Suprapubic skin (tissue), 4 donors: ENCODE measurements at regions not wholly inside any gene's neighbourhood (a gene's known extent, or its start where the extent isn't known, plus 50 kb on each side); places are given as distances from the start of the nearest gene placed in this dataset.

ENCODE experiments used
- DNase-seq, 2 donors: peaks; one replicate each; pipeline ENCODE4 v3.0.0-alpha.2; 2019; ENCODE audit warnings: low spot score in 2 of 2
- H3K27ac ChIP-seq: fragments of 200-600 bp; sonication (generic); one replicate; pipeline ENCODE4 v1.5.1; 2019
- H3K27me3 ChIP-seq: fragments of 200-600 bp; sonication (generic); one replicate; pipeline ENCODE4 v1.5.1; 2019
- H3K36me3 ChIP-seq: fragments of 200-600 bp; sonication (generic); one replicate; pipeline ENCODE4 v1.5.1; 2019
- H3K4me1 ChIP-seq: fragments of 200-600 bp; sonication (generic); one replicate; pipeline ENCODE4 v1.5.1; 2019
- H3K4me3 ChIP-seq: fragments of 200-600 bp; sonication (generic); one replicate; pipeline ENCODE4 v1.5.1; 2019; ENCODE audit warnings: mild to moderate bottlenecking
- H3K9me3 ChIP-seq: fragments of 200-600 bp; sonication (generic); one replicate; pipeline ENCODE4 v1.5.1; 2019
- EP300 ChIP-seq: sonication (generic); formaldehyde crosslinking; IDR thresholded peaks from one replicate; pipeline ENCODE4 v1.6.1; 2017; ENCODE audit warnings: antibody characterized with exemption
- POLR2A ChIP-seq, 2 donors: fragments of 450-650 bp; IDR thresholded peaks; one replicate each; pipeline ENCODE4 v1.6.1; 2017; ENCODE audit warnings: antibody characterized with exemption in 2 of 2, mild to moderate bottlenecking in 2 of 2, moderate library complexity in 2 of 2
- POLR2AphosphoS5 ChIP-seq, 3 donors: sonication (generic); formaldehyde crosslinking; IDR thresholded peaks; one replicate each; pipeline ENCODE4 v1.6.1; 2017; ENCODE audit warnings: antibody characterized with exemption in 3 of 3
- WGBS: methylation state at CpG from one replicate; pipeline ENCODE4 v1.1.5; 2018; 5-methylcytosine and 5-hydroxymethylcytosine counted together
- TF ChIP-seq, protein P1 (sequence below), 2 donors: fragments of 200-600 bp in 1 of 2; fragments of 450-650 bp in 1 of 2; sonication (generic) in 1 of 2; IDR thresholded peaks; one replicate each; pipeline ENCODE4 v1.5.1; 2016 to 2019; ENCODE audit warnings: antibody characterized with exemption in 2 of 2, mild to moderate bottlenecking in 1 of 2, moderate library complexity in 1 of 2

DNA sequence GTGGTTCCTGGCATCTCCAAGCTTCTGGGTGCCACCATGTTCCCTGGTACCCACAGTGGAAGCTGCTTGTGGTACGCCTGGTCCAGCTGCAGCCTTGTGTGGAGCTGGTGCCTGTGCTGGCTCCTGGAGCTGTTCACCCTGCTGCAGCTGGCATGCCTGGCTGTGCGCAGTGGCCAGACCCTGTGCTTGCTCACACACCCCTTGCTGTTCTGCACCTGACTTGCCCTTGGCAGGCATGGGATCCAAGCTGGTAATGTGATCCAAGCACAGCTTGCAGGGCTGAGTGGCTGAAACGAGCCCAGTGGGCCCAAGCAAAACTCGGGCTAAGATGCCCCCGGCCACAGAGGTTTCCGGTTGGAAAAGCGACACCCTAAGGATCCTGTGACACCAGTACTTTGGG lies 104.7 kb upstream of the CLMP start:
- no peak for DNase-seq
- H3K9me3 ChIP-seq = no peaks in the 10 kb centered on the region
- WGBS = no CpG with 5 or more reads among the region's 7 CpGs
- peaks cover 15% of the 10 kb centered on the region for H3K4me1 ChIP-seq
- H3K27me3 ChIP-seq = peaks cover 8% of the 10 kb centered on the region
- TF ChIP-seq POLR2AphosphoS5 (IDR thresholded peaks at IDR 0.05) (no peak), POLR2A (IDR thresholded peaks at IDR 0.05) (no peak), EP300 (no peak)
- TF ChIP-seq, protein P1, sequence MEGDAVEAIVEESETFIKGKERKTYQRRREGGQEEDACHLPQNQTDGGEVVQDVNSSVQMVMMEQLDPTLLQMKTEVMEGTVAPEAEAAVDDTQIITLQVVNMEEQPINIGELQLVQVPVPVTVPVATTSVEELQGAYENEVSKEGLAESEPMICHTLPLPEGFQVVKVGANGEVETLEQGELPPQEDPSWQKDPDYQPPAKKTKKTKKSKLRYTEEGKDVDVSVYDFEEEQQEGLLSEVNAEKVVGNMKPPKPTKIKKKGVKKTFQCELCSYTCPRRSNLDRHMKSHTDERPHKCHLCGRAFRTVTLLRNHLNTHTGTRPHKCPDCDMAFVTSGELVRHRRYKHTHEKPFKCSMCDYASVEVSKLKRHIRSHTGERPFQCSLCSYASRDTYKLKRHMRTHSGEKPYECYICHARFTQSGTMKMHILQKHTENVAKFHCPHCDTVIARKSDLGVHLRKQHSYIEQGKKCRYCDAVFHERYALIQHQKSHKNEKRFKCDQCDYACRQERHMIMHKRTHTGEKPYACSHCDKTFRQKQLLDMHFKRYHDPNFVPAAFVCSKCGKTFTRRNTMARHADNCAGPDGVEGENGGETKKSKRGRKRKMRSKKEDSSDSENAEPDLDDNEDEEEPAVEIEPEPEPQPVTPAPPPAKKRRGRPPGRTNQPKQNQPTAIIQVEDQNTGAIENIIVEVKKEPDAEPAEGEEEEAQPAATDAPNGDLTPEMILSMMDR (IDR thresholded peaks at IDR 0.05) = no peak
- no peaks in the 10 kb centered on the region for H3K36me3 ChIP-seq
- H3K27ac ChIP-seq = no peak overlapping the region
- no peak overlapping the region for H3K4me3 ChIP-seq

DNA sequence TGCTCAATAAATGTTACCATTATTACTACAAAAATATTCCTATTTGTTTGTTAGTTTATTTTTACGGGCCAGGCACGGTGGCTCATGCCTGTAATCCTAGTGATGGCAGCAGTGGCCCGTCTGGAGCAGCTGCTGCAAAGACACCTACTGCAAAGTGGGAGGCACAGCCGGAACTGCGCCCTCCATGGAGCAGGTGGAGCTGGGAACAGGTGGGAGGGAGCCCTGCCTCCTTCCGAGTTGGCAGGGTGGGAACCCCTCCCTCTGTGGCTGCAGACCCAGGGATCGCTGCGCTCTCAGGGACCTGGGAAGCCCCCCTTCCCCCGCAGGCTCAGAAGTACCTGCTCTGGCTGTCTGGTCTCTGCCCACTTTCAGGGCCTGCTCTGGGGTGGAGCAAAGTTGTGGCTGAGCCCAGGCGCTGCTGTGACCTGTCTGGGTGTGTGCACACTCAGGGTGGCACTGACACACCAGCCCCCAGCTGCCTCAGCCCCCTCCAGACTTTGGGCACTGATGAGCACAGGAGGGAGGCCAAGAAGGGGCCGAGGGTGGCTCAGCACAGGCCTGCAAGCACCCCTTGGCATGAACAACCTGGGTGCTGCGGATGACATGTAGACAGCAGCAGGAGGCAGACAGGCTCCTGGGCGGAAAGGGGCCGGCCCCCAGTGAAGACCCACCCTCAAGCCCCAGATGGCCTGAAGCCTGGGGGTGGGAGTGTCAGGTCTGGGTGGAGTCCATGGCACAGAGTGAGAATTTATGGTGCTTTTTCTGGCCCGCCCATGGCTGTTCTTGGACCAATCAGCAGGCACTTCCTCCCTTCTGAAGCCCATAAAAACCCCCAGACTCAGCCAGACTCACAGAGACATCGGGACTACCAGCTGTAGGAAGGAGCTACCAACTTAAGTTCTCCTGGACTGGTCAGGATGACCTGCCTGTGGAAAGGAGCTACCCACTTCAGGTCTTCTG lies 103.7 kb upstream of the CLMP start:
- Histone ChIP-seq H3K36me3 (no peaks in the 10 kb centered on the region), H3K9me3 (no peaks in the 10 kb centered on the region), H3K27me3 (peaks cover 8% of the 10 kb centered on the region), H3K27ac (no peak overlapping the region), H3K4me3 (no peak overlapping the region), H3K4me1 (peaks cover 15% of the 10 kb centered on the region)
- no peak for DNase-seq
- no peak for TF ChIP-seq EP300
- TF ChIP-seq, protein P1 (IDR thresholded peaks at IDR 0.05) = no peak
- TF ChIP-seq POLR2A (IDR thresholded peaks at IDR 0.05) = no peak
- TF ChIP-seq POLR2AphosphoS5 (IDR thresholded peaks at IDR 0.05) = no peak
- WGBS = 92% methylated on average over 10 of the region's 16 CpGs

DNA sequence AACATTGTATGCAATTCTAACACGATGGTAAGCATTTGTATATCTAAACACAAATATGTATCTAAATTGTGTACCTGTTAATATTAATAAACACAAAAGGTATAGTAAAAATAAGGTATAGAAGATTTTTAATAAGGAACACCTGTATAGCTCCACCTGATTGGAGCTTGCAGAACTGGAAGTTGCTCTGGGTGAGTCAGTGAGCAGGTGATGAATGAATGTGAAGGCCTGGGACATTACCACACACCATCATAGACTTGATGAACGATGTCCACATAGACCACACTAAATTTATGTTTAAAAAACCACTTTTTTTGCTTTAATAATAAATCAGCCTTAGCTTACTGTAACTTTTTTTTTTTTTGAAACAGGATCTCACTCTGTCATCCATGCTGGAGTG lies 97.6 kb upstream of the CLMP start:
- DNase-seq = no peak
- H3K4me3 ChIP-seq = no peak overlapping the region
- H3K27me3 ChIP-seq = peaks cover 9% of the 10 kb centered on the region
- WGBS = 85% methylated on average over 2 of the region's 2 CpGs
- no peaks in the 10 kb centered on the region for H3K4me1 ChIP-seq
- no peaks in the 10 kb centered on the region for H3K9me3 ChIP-seq
- no peak overlapping the region for H3K27ac ChIP-seq
- H3K36me3 ChIP-seq = no peaks in the 10 kb centered on the region
- TF ChIP-seq POLR2AphosphoS5 (IDR thresholded peaks at IDR 0.05) (no peak), POLR2A (IDR thresholded peaks at IDR 0.05) (no peak), EP300 (no peak)
- TF ChIP-seq, protein P1 (IDR thresholded peaks at IDR 0.05) = no peak

DNA sequence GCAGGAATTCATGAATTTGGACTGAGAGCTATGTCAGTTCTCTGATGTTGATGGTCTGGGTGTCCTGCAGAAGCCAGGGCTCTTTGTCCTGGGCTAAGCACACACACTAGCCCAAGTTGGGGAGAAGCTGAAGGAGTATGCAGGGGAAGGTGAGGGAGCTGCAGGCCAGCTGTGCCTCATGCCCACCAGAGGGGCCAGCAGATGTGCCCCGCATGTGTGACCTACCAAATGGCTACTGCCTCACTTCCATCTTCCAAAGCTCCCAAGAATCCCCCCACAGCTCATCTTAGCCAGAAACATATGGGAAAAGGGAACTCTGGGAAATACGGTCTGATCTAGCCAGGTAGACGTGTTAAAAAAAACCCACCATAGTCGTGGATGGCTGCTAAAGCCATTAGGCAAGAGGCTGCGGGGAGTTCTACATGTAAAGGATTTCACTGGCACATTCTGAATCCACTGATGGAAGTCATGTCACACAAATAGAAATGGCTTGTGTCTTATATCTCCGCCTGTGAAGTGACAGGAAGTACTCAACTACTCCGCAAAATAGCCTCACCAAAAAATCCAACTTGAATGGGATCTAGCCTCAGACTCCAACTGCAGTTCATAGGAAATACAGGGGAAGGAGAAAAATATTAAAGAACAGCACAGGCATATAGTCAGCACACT lies 96.3 kb upstream of the CLMP start:
- Histone ChIP-seq H3K9me3 (no peaks in the 10 kb centered on the region), H3K27ac (no peak overlapping the region), H3K27me3 (peaks cover 5% of the 10 kb centered on the region), H3K4me3 (no peak overlapping the region), H3K4me1 (no peaks in the 10 kb centered on the region), H3K36me3 (no peaks in the 10 kb centered on the region)
- 84% methylated on average over 7 of the region's 7 CpGs for WGBS
- DNase-seq = no peak
- TF ChIP-seq POLR2A (IDR thresholded peaks at IDR 0.05) (no peak), POLR2AphosphoS5 (IDR thresholded peaks at IDR 0.05) (no peak), EP300 (no peak)
- TF ChIP-seq, protein P1 (IDR thresholded peaks at IDR 0.05) = no peak

DNA sequence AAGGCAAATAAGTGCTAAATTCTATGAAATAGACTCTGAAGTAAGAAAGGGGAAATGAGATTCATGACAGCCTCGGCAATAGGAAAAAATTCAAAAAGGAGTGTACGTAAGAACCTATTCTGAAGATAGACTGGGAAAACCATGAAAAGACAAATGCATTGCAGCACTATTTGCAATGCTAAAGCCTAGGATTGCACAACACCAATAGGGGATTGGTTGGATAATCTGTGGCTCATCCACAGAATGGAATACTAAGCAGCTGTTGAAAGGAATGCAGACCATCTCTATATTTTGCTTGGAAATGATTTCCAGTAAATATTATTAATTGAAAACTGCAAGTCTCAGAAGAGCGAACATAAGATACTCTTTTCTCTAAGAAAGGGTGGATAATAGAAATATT lies 91.7 kb upstream of the CLMP start:
- H3K9me3 ChIP-seq = no peaks in the 10 kb centered on the region
- peaks cover 8% of the 10 kb centered on the region for H3K27me3 ChIP-seq
- no peak overlapping the region for H3K4me3 ChIP-seq
- TF ChIP-seq POLR2A (IDR thresholded peaks at IDR 0.05) (no peak), POLR2AphosphoS5 (IDR thresholded peaks at IDR 0.05) (no peak), EP300 (no peak)
- TF ChIP-seq, protein P1 (IDR thresholded peaks at IDR 0.05) = no peak
- no peak overlapping the region for H3K27ac ChIP-seq
- 73% methylated on average over 3 of the region's 3 CpGs for WGBS
- no peaks in the 10 kb centered on the region for H3K36me3 ChIP-seq
- DNase-seq = no peak
- no peaks in the 10 kb centered on the region for H3K4me1 ChIP-seq
